PFSK-1 (cell line): ENCODE measurements at regions not wholly inside any gene's neighbourhood (a gene's known extent, or its start where the extent isn't known, plus 50 kb on each side); places are given as distances from the start of the nearest gene placed in this dataset.

Source experiments
- FOXP2 ChIP-seq: optimal IDR thresholded peaks from 2 replicates; pipeline ENCODE3; 2011; ENCODE audit warnings: borderline replicate concordance, control low read depth, inconsistent platforms; ENCODE audit not compliant: insufficient read depth; ENCODE audit errors: extremely low read length, extremely low read depth
- SIN3A ChIP-seq: IDR thresholded peaks from 2 replicates; pipeline ENCODE4 v1.6.1; 2012; ENCODE audit warnings: mild to moderate bottlenecking, low read length, moderate library complexity, borderline replicate concordance; ENCODE audit not compliant: insufficient read depth
- TAF1 ChIP-seq: IDR thresholded peaks from 2 replicates; pipeline ENCODE4 v1.6.1; 2012; ENCODE audit warnings: low read length, control low read depth, borderline replicate concordance; ENCODE audit not compliant: insufficient read depth

DNA sequence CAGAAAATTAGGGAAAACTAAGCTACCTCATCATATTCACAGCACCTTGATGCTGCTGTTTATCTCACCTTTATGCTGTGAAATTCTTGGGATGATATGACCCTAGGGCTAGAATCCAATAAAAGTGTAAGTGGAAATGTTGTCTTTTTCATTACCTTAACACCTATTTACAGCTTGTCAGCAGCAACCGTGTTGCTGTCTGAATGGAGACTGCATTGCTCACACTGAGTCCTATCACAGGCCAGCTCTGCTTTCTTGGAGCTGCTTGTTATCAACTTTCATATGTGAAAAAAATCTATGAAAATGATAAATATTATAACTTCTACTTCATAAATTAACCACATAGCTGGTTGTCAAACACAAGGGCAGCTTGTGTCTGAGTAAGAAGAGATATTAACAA lies 789.5 kb downstream of the TECRL start:
- no peak for TF ChIP-seq FOXP2
- no peak for TF ChIP-seq SIN3A
- no peak for TF ChIP-seq TAF1
